ENCODE measurements at regions not wholly inside any gene's neighbourhood (a gene's known extent, or its start where the extent isn't known, plus 50 kb on each side); places are given as distances from the start of the nearest gene placed in this dataset.

GRCh38 chr2:217437290-217437870, 565.4 kb downstream of the TNS1 start:
- Histone ChIP-seq H3K9me3 (no peaks in the 10 kb centered on the region), H3K36me3 (no peaks in the 10 kb centered on the region), H3K4me1 (peaks cover 6 to 64% (median 41%) of the 10 kb centered on the region in 4 donors), H3K27me3 (no peaks in the 10 kb centered on the region), H3K4me3 (no peak overlapping the region), H3K27ac (peak overlapping the region in 3 of 5 donors; percentile 3 to 78 (median 55))
- intact Hi-C loops (cut with DNase I; ENCODE audit: low total_unique reads), result no loop called here
- WGBS, 5 donors, result 58 to 82% (median 76%) methylated on average over 6 of the region's 6 CpGs
- no peak for DNase-seq
- TF ChIP-seq POLR2A (IDR thresholded peaks at IDR 0.05) (no peak), POLR2AphosphoS5 (IDR thresholded peaks at IDR 0.05) (no peak), EP300 (IDR thresholded peaks at IDR 0.05) (no peak), CTCF (IDR thresholded peaks at IDR 0.05) (no peak)

- H3K27ac ChIP-seq, result peak overlapping the region in 3 of 5 donors; percentile 15 to 78 (median 28)
- no peak for DNase-seq
These were observed 566.4 kb downstream of the TNS1 start for GRCh38 chr2:217436386-217436785.

GRCh38 chr2:217434180-217434975, 568.4 kb downstream of the TNS1 start:
- H3K9me3 ChIP-seq, result no peaks in the 10 kb centered on the region
- H3K4me1 ChIP-seq, result peaks cover 6 to 85% (median 44%) of the 10 kb centered on the region in 4 donors
- DNase-seq, result peak; percentile 74 to 97
- TF ChIP-seq POLR2AphosphoS5 (IDR thresholded peaks at IDR 0.05) (peak; percentile 35 to 68 (median 41)), EP300 (IDR thresholded peaks at IDR 0.05) (no peak)
- 26 to 39% (median 34%) methylated on average over 8 of the region's 8 CpGs for WGBS, 5 donors
- H3K36me3 ChIP-seq, result no peaks in the 10 kb centered on the region
- H3K27me3 ChIP-seq, result no peaks in the 10 kb centered on the region
- H3K4me3 ChIP-seq, result peak overlapping the region in 1 of 4 donors; percentile 11
- intact Hi-C loops (cut with DNase I; ENCODE audit: low total_unique reads), result no loop called here
- H3K27ac ChIP-seq, result peak overlapping the region in 4 of 5 donors; percentile 52 to 78 (median 58)

More at GRCh38 chr2:217436386-217436785, 566.4 kb downstream of the TNS1 start:
- peaks cover 6 to 73% (median 43%) of the 10 kb centered on the region in 4 donors for H3K4me1 ChIP-seq
- H3K27me3 ChIP-seq, result no peaks in the 10 kb centered on the region
- H3K9me3 ChIP-seq, result no peaks in the 10 kb centered on the region
- TF ChIP-seq POLR2A (IDR thresholded peaks at IDR 0.05), result no peak
- TF ChIP-seq POLR2AphosphoS5 (IDR thresholded peaks at IDR 0.05), result no peak
- no peak for TF ChIP-seq EP300 (IDR thresholded peaks at IDR 0.05)
- TF ChIP-seq CTCF (IDR thresholded peaks at IDR 0.05), result no peak
- no peak overlapping the region for H3K4me3 ChIP-seq
- WGBS, 5 donors, result 39 to 66% (median 56%) methylated on average over 5 of the region's 5 CpGs
- no peaks in the 10 kb centered on the region for H3K36me3 ChIP-seq
- intact Hi-C loops (cut with DNase I; ENCODE audit: low total_unique reads), result no loop called here

- 59 to 73% (median 65%) methylated on average over 6 of the region's 6 CpGs for WGBS, 5 donors
- Histone ChIP-seq H3K27ac (peak overlapping the region in 4 of 5 donors; percentile 16 to 78 (median 56)), H3K27me3 (no peaks in the 10 kb centered on the region), H3K4me3 (peak overlapping the region in 1 of 4 donors; percentile 11), H3K36me3 (no peaks in the 10 kb centered on the region), H3K9me3 (no peaks in the 10 kb centered on the region), H3K4me1 (peaks cover 6 to 86% (median 47%) of the 10 kb centered on the region in 4 donors)
- DNase-seq, result peak in 1 of 2 donors; percentile 58
- no peak for TF ChIP-seq EP300 (IDR thresholded peaks at IDR 0.05)
- TF ChIP-seq CTCF (IDR thresholded peaks at IDR 0.05), result no peak
- no peak for TF ChIP-seq POLR2A (IDR thresholded peaks at IDR 0.05)
- no peak for TF ChIP-seq POLR2AphosphoS5 (IDR thresholded peaks at IDR 0.05)
- intact Hi-C loops (cut with DNase I; ENCODE audit: low total_unique reads), result no loop called here
These were observed 569.3 kb downstream of the TNS1 start for GRCh38 chr2:217433522-217433921.
